Thyroid gland (tissue), 4 donors: ENCODE measurements at regions not wholly inside any gene's neighbourhood (a gene's known extent, or its start where the extent isn't known, plus 50 kb on each side); places are given as distances from the start of the nearest gene placed in this dataset.

Experiments used
- POLR2A ChIP-seq, 2 donors: fragments of 450-650 bp; IDR thresholded peaks; one replicate each; pipeline ENCODE4 v1.6.1; 2017; ENCODE audit warnings: antibody characterized with exemption in 2 of 2, mild to moderate bottlenecking in 2 of 2, moderate library complexity in 1 of 2
- TF ChIP-seq, protein P1 (sequence below), 6 experiments: fragments of 200-600 bp in 3 of 6; fragments of 450-650 bp in 3 of 6; sonication (generic) in 3 of 6; IDR thresholded peaks; one replicate each; pipeline ENCODE4 v1.5.1; 2016 to 2019; ENCODE audit warnings: antibody characterized with exemption in 6 of 6, mild to moderate bottlenecking in 2 of 6, inconsistent platforms in 1 of 6, moderate library complexity in 1 of 6

DNA sequence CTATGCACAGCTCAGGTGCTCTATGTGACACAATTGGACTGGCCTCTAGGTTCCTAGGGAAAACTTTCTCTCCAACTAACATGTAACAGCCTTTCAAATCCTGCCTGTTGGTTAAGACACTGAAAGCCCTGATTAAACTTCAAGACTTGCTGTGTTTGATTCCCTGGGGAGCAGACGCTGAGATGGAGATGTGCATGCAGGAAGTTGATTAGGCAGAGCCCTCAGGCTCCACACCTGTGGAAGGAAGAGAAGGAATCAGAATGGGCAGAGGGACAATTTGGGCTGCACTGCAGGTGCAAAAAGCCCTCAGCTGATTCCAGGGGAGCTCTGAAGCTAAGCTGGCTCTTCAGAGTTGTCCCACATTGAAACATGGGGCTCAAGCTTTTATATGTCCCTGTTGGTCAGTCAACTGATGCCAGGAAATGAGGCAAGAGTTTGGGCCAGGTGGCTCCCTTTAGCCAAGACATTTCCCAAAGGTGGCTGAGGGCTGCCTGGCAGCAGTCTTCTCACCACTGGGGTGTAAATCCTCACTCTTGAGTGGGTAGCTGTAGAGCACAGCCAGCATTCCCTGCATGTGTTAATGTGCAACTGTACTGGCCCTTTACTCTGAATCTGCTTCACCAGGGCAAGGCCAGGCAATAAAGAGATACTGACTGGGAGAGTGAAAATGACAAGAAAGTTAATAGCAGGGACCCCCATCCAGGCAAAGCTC lies 199.5 kb upstream of the DDX18 start:
- TF ChIP-seq, protein P1, sequence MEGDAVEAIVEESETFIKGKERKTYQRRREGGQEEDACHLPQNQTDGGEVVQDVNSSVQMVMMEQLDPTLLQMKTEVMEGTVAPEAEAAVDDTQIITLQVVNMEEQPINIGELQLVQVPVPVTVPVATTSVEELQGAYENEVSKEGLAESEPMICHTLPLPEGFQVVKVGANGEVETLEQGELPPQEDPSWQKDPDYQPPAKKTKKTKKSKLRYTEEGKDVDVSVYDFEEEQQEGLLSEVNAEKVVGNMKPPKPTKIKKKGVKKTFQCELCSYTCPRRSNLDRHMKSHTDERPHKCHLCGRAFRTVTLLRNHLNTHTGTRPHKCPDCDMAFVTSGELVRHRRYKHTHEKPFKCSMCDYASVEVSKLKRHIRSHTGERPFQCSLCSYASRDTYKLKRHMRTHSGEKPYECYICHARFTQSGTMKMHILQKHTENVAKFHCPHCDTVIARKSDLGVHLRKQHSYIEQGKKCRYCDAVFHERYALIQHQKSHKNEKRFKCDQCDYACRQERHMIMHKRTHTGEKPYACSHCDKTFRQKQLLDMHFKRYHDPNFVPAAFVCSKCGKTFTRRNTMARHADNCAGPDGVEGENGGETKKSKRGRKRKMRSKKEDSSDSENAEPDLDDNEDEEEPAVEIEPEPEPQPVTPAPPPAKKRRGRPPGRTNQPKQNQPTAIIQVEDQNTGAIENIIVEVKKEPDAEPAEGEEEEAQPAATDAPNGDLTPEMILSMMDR (IDR thresholded peaks at IDR 0.05) = no peak
- TF ChIP-seq POLR2A (IDR thresholded peaks at IDR 0.05) = no peak
